AG08395 (cell line): ENCODE measurements at regions not wholly inside any gene's neighbourhood (a gene's known extent, or its start where the extent isn't known, plus 50 kb on each side); places are given as distances from the start of the nearest gene placed in this dataset.
"Not testable (repeated sequence)": the region's sequence is repeated elsewhere in the genome, so short reads cannot be mapped to it uniquely, and the experiment has no call there.

Source experiments
- DNase-seq: peaks from one replicate; pipeline ENCODE4 v3.0.0; 2012; ENCODE audit warnings: mixed read lengths, low spot score

DNA sequence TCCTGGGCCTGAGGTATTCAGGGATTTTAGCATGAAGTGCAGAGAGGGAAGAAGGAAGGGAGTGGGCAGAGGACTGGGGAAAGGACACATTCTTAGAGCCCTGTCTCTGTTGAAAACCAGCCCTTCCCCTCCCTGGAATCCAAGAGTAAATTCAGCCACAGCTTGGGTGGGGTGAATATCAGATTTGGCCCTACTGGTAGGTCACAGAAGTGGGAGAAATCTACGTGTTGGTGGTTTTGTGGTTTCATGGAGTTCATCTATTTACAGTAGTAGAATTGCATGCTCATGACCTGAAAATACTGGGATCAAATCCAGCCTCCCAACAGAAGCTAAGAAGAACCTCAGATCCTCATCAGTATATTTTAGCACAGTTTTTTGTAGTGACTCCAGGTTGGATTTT, 404.4 kb downstream of the BMP2 start:
- DNase-seq, result no peak

- no peak for DNase-seq
Measured at GRCh38 chr20:7174554-7174953, 407.1 kb downstream of the BMP2 start.

GRCh38 chr20:7175827-7176226, 408.3 kb downstream of the BMP2 start:
- not testable (repeated sequence) for DNase-seq

DNA sequence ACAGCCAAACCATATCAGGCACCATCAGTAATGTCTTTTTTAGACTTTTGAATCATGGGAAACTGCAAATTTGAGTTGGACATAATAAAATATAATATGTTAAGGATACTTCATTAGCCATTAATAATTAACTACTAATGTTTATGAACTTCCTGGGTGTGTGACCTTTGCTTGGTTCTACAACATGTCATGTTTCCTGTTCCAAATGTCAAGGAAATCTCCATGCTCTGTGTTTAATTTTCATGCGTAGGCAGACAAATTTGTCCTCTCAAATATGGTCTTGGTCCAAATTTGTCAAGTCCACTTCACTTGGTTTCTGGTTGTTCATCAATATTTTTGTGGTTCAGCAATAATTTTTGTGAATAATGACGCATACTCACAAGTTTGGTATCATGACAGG, 410.5 kb downstream of the BMP2 start:
- DNase-seq, result no peak

- no peak for DNase-seq
Measured at GRCh38 chr20:7180256-7181045, 413.0 kb downstream of the BMP2 start.

GRCh38 chr20:7189231-7189630, 421.7 kb downstream of the BMP2 start:
- DNase-seq, result no peak

- DNase-seq, result no peak
Measured at GRCh38 chr20:7193681-7194080, 426.2 kb downstream of the BMP2 start.

- DNase-seq, result peak; percentile 3
Measured at GRCh38 chr20:7195704-7196103, 428.2 kb downstream of the BMP2 start.

DNA sequence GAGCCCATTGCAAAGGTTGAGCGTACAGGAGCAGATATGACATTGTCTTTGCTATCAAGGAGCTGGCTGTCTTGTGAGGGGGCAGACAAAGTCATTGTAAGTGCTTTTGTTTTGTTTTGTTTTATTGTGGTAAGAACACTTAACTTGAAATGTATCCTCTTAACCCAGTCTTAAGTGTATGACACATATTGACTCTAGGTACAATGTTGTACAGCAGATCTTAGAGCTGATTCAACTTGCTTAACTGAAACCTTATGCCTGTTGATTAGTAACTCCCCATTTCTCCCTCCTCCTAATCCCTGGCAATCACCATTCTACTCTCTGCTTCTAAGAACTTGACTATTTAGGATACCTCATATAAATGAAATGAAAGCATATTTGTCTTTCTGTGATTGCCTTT, 429.0 kb downstream of the BMP2 start:
- DNase-seq, result no peak

DNA sequence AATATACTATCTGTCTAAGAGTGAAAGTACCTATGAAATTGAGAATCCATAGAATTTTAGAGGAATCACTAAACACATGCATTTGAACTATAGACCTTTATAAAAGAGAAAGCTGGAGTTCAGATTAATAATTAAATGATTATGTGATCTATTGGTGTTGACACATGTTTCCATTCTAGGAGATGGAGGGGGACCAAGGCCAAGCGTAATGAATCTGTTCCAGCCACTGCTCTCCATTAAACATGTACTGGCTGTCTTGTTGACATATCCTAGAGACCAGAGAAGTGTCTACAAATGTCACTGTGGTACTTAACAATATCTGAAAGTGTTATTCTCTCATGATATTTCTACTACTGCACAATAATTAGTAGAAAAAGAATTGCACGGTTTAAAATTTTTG, 432.4 kb downstream of the BMP2 start:
- no peak for DNase-seq

DNA sequence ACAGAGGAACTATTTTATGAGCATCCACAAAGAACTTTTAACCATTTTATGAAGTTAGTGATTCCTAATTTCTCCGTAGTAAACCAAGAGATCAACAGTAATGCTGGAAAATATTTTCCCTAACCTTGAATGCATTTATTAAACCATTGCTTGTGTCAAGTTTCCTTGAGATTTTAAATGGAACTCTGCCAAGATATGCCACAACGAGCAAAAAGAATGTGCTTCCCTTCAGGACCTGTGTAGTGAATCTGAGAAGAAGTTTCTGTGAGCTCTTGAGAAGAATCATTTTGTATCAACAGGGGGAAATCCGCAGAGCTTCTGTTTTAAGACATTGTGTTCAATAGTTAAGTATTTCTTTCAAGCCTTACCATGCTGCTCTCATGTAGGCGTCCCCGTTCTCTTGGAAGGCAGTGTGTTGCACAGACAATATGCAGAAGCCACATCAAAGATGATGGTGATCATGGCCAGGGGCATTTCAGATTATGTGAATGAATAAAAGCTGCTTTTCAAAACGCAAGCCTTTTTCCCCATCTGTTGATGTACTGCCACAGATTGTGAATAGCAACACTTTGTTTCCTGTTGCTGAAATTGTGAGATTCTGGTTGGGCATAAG, 439.8 kb downstream of the BMP2 start:
- no peak for DNase-seq

- no peak for DNase-seq
Measured at GRCh38 chr20:7210910-7211309, 443.4 kb downstream of the BMP2 start.

DNA sequence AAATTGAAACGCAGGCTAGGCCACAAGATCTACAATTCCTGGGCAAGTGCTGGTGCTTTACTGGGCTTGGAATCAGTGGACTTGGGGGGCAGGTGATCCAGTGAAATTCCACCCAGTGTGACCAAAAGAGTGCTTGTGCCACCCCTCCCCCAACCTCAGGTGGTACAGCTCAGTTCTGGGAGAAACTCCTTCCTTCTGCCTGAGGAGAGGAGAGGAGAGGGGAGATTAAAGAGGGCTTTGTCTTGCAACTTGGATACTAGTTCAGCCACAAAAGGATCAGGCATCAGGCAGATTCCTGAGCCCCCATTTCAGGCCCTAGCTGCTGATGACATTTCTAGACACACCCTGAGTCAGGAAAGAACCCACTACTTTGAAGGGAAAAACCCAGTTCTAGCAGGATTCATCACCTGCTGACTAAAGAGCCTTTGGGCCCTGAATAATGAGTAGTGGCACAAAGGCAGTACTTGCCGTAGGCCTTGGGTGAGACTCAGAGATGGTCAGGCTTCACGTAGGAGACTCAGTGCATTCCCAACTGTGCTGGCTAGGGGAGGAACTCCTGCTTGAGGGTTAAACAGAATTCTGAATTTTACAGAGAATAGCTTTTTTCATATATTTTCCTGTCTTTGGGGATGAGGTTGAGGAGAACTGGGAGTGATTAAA, 446.7 kb downstream of the BMP2 start:
- DNase-seq, result no peak

DNA sequence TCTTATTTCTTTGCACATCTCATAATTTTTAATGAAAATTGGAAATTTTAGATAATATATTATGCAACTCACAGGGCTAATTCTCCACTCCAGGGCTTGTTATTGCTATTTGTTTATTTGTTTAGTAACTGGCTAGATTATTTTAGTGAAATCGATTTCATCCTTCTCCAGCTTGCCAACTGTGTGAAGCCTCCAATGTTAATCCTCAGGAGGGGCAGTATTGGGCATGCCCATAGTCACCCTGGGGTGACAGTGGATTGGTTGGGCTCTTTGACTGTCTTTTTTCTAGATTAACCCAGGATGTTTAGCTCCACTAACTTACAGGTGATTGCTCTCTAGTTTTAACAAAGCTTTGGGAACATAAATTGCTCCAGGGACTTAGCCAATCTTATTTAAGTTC, 450.1 kb downstream of the BMP2 start:
- DNase-seq, result no peak

- DNase-seq, result no peak
Measured at GRCh38 chr20:7220755-7221154, 453.3 kb downstream of the BMP2 start.

DNA sequence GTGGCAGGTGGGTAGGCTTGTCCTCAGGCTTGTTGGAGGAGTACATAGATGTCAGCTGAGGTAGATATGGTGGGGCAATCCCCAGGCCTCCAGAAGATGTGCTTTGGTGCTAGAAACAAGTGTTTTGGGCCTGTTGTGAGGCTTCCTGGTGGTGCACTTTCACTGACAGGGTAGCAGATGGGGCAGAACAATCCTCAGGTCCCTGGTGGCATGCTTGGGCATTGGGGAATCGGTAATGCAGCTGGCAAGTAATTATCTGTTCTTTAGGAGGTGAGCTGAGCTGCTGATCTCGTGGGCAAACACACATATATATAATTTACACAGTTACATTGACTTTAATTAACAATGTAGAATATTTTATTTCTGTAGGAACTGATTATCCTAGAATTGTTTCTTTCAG, 458.7 kb downstream of the BMP2 start:
- DNase-seq, result no peak

DNA sequence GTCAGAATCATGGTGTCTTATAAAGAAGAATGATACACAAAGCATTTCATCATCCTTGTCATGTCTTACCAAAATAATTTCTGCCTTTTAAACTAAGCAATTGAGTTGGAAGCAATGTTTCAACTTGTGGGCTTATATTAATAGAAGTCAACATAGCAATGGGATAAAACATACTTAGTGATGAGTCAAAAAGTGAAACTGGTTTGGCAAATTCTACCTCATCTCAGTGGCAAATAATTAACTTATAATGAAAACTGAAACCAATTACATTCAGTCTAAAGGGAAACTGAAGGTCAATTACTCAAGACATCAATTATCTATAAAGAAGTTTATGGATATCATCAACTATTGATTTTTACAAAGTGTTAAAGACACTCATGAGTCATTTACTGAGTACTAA, 463.8 kb downstream of the BMP2 start:
- no peak for DNase-seq

GRCh38 chr20:7232796-7233195, 465.3 kb downstream of the BMP2 start:
- DNase-seq, result no peak

- DNase-seq, result no peak
Measured at GRCh38 chr20:7237251-7237650, 469.8 kb downstream of the BMP2 start.

DNA sequence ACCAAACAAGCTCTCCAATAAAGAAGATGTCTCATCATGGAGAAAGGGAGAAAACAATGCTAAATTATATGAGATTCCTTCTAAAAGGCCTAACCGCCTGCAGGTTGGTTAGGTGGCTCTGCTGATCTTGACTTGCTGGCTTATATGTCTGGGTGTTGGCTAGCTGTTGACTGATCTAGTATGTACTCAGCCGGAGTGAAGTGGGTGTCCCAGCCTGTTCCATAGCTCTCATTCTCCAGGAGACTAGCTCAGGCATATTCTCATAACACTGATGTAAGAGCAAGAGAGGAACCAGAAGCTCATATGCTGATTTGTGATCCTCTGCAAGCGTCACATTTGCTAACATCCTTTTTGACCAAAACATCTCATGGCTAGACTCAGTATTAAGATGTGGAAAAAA, 473.0 kb downstream of the BMP2 start:
- no peak for DNase-seq

DNA sequence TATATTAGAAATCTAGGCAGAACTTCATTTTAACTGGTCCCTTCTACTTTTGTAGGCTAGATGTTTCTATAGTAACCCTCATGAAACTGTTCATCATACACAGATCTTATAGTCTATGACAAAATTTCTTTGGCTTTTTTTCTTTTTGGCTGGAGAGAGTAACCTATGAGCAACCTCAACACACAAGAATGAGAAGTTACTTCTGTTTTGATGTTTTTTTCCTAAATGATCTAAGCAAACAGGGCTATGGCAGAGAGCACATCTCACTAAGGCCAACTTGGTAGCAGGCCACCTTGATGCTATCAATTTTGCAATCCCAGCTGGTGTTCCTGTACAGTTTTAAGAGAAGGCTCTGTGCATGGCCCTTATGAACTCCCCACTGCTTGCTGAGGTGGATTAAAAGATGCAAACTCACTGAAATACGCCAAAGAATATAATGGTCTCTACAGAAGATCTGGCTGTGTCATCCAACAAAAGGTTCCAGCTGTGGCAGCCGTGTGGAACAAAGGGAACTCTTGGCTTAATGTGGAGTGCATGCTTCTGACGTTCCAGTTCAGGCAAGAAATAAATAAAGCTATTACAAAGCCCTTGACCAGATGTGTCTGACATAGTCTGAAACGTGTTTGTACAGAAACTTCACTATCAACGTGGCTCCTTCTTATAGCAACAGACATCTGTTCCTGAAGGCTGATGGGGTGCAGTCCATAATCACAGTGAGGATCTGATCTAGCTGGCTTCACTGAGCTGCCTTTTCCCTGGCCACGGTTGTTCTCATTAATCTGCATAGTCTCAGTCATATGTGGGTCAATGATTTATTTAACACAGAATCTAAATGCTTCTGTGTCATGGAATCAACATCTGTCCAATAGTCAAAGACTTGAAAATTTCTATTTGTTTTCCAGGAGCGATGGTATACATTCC, 481.1 kb downstream of the BMP2 start:
- DNase-seq, result no peak

GRCh38 chr20:7250337-7250736, 482.9 kb downstream of the BMP2 start:
- no peak for DNase-seq
